ENCODE measurements at regions not wholly inside any gene's neighbourhood (a gene's known extent, or its start where the extent isn't known, plus 50 kb on each side); places are given as distances from the start of the nearest gene placed in this dataset.

DNA sequence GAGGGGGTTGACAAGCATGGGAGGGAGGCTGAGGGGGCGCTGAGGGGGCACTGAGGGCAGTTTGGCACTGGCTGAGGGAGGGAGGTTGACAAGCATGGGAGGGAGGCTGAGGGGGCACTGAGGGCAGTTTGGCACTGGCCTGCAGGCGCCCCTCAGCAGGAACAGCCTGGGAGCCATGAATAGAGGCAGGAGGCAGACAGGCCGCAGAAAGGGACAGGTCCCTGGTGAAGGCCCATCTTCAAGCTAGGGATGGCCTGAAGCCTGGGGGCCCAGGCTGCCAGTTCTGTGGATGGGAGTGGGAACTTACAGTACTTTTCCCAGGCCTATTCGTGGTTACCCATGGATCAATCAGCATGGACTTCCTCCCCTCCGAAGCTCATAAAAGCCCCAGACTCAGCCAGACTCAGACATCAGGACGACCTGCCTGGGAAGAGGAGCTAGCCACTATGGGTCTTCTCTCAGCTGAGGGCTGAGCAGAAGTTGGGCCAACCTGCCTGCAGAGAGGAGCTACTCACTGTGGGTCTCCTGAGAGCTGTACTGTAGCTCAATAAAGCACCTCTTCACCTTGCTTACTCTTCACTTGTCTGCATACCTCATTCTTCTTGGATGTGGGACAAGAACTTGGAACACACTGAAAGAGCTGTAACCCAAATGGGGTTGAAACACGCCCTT, 72.8 kb upstream of the BRD7 start:
- no peak for TF ChIP-seq EZH2phosphoT487 (IDR thresholded peaks at IDR 0.05; ENCODE audit: borderline replicate concordance, low read depth, low read length)
- TF ChIP-seq, protein P1, sequence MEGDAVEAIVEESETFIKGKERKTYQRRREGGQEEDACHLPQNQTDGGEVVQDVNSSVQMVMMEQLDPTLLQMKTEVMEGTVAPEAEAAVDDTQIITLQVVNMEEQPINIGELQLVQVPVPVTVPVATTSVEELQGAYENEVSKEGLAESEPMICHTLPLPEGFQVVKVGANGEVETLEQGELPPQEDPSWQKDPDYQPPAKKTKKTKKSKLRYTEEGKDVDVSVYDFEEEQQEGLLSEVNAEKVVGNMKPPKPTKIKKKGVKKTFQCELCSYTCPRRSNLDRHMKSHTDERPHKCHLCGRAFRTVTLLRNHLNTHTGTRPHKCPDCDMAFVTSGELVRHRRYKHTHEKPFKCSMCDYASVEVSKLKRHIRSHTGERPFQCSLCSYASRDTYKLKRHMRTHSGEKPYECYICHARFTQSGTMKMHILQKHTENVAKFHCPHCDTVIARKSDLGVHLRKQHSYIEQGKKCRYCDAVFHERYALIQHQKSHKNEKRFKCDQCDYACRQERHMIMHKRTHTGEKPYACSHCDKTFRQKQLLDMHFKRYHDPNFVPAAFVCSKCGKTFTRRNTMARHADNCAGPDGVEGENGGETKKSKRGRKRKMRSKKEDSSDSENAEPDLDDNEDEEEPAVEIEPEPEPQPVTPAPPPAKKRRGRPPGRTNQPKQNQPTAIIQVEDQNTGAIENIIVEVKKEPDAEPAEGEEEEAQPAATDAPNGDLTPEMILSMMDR (conservative IDR thresholded peaks at IDR 0.05; ENCODE audit: low read length) = no peak
